AML-193 (cell line): ENCODE measurements at regions not wholly inside any gene's neighbourhood (a gene's known extent, or its start where the extent isn't known, plus 50 kb on each side); places are given as distances from the start of the nearest gene placed in this dataset.
"Not testable (repeated sequence)": the region's sequence is repeated elsewhere in the genome, so short reads cannot be mapped to it uniquely, and the experiment has no call there.

Source experiments
- DNase-seq, 2 experiments: peaks; one replicate each; lab custom pipeline; 2025; lab: John Stamatoyannopoulos, UW

- DNase-seq: no peak
These were observed 664.8 kb downstream of the STK39 start for GRCh38 chr2:167582619-167583018.

DNA sequence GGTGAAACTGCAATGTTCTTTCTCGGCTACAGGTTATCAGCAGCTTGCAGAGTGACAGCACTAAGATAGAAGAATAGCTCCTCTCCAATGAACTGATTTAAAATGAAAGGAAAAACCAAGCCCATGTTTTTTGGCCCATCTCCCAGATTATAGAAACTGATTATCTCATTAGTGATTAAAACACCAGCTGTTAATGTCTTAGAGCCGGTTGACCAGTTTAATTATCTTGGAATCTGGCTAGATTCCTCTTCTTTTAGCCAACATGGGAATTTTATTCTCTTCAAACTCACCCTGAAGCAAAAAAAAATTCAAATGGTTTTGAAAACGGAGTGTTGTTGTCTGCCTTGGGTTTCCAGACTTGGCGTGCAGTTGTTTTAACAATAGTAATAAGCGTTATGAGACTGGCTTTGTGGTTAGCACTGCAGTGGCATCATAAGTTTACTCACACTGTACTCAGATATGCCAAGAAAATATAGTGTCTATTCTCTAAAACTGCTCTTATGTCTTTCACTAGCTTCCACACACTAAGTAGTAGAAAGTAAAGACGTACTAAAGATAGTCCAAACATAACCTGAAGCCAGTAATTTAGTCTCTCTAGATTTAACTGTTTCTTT, 665.3 kb downstream of the STK39 start:
- no peak for DNase-seq

GRCh38 chr2:167579826-167580225, 667.6 kb downstream of the STK39 start:
- DNase-seq: peak; percentile 11 to 32

DNA sequence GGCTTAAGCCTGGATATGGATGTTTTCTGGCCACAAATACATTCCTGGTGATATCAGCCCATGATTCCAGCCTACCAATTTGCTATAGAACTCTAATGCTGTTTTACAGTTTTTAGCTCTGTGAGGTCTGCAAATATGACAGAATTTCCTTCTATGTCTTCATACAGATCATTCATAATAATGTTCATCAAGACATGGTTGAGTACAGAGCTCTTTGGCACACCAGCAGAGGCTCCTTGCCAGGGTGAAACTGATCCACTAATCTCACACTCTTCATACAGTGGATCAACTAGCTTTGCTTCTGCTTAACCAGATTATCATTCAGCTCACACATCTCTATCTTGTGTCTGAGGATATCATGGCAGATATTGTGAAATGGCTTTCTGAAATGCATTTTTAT, 672.1 kb downstream of the STK39 start:
- DNase-seq: no peak

DNA sequence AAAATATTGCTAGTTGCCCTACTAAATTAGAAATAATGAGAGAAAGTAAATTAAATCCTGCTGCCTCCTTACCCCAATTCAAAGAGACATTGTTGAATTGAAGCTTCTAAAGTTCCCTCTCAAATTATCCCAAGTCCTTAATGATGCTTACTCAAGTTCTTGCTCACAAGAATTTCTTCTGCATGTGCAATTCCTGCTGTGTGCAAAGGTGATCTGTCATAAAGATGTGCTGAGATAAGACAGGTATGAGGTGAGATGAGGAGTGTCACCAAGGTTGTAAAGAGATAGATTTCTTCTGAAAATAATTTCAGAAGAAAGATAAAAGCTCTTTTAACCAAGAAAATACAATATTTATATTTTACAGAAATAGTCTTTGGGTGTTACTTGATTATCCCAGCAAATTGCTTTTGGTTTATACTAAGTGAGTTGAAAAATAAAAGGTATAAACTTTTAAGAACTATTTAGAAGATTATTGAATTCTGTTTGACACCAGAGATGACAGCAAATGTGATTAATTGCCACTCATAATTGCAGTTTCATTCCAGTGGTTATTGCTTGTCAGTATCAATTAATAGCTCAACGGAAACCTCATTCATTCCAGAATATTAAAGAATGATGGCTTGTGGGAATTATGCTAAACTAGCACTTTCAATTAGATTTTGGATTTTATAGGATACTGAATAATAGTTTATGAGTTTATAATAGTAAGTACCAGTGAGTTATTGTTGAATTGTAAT, 674.3 kb downstream of the STK39 start:
- DNase-seq: no peak

GRCh38 chr2:167570370-167570769, 677.0 kb downstream of the STK39 start:
- no peak for DNase-seq

DNA sequence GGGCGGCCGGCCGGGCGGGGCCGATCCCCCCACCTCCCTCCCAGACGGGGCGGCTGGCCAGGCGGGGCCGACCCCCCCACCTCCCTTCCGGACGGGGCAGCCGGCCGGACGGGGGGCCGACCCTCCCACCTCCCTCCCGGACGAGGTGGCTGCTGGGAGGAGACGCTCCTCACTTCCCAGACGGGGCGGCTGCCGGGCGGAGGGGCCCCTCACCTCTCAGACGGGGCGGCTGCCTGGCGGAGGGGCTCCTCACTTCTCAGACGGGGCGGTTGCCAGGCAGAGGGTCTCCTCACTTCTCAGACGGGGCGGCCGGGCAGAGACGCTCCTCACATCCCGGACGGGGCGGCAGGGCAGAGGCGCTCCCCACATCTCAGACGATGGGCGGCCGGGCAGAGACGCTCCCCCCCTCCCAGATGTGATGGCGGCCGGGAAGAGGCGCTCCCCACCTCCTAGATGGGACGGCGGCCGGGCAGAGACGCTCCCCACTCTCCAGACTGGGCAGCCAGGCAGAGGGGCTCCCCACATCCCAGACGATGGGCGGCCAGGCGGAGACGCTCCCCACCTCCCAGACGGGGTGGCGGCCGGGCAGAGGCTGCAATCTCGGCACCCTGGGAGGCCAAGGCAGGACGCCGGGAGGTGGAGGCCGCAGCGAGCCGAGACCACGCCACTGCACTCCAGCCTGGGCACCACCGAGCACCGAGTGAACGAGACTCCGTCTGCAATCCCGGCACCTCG, 675.8 kb downstream of the XIRP2 start:
- DNase-seq: not testable (repeated sequence)

DNA sequence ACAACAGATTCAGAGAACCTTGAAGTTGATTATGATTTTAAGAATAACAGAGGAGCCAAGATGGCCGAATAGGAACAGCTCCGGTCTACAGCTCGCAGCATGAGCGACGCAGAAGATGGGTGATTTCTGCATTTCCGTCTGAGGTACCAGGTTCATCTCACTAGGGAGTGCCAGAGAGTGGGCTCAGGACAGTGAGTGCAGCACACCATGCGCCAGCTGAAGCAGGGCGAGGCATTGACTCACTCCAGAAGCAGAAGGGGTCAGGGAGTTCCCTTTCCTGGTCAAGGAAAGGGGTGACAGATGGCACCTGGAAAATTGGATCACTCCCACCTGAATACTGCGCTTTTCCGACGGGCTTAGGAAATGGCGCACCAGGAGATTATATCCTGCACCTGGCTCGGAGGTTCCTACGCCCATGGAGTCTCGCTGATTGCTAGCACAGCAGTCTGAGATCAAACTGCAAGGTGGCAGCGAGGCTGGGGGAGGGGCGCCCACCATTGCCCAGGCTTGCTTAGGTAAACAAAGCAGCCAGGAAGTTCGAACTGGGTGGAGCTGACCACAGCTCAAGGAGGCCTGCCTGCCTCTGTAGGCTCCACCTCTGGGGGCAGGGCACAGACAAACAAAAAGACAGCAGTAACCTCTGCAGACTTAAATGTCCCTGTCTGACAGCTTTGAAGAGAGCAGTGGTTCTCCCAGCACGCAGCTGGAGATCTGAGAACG, 670.2 kb downstream of the XIRP2 start:
- DNase-seq: not testable (repeated sequence)

GRCh38 chr2:167555098-167555720, 666.9 kb downstream of the XIRP2 start:
- no peak for DNase-seq

- DNase-seq: no peak
These were observed 665.4 kb downstream of the XIRP2 start for GRCh38 chr2:167553635-167554034.

DNA sequence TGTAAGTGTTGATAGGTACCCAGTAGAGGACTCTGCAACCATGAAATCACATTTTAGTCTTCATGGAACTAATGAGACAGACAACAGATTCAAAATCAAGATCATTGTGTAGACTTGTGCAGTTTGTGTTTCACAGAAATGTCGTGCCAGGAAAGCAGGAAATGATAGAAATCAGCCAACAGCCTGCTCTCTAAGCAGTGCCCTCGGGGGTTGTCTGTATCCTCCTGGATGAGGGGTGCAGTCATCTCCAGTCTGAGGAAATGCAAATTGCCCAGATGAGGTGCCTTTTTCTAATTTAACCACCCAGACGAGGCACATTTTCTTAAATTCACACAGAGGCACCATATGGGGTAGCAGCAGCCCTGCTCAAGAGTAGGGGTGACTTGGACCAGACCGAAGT, 663.1 kb downstream of the XIRP2 start:
- no peak for DNase-seq

GRCh38 chr2:167550448-167550847, 662.2 kb downstream of the XIRP2 start:
- peak in 1 of 2 experiments; percentile 10 for DNase-seq

- no peak for DNase-seq
These were observed 660.1 kb downstream of the XIRP2 start for GRCh38 chr2:167548396-167548795.

- no peak for DNase-seq
These were observed 656.3 kb downstream of the XIRP2 start for GRCh38 chr2:167544602-167545001.

DNA sequence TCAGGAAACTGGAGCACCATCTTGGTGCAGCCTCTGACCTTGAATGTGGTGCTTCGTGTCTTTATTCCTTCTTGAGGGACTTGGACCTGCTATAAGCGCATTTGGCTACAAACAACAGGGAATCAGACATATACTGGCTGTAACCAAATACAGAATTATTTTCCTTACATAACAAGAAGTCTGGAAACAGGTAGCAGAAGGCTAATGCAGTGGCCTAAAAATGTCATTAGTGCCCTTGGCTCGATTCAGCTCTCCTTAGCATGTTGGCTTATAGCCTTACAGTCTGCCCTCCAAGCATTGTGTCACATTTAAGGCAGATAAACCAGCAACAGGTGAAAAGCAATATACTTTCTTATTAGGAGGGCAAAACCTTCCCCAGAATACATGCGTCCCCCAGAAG, 655.4 kb downstream of the XIRP2 start:
- no peak for DNase-seq

- no peak for DNase-seq
These were observed 649.5 kb downstream of the XIRP2 start for GRCh38 chr2:167537743-167538142.

GRCh38 chr2:167534443-167534842, 646.2 kb downstream of the XIRP2 start:
- no peak for DNase-seq

GRCh38 chr2:167524786-167525185, 636.5 kb downstream of the XIRP2 start:
- DNase-seq: no peak

- no peak for DNase-seq
These were observed 621.9 kb downstream of the XIRP2 start for GRCh38 chr2:167510071-167510759.

DNA sequence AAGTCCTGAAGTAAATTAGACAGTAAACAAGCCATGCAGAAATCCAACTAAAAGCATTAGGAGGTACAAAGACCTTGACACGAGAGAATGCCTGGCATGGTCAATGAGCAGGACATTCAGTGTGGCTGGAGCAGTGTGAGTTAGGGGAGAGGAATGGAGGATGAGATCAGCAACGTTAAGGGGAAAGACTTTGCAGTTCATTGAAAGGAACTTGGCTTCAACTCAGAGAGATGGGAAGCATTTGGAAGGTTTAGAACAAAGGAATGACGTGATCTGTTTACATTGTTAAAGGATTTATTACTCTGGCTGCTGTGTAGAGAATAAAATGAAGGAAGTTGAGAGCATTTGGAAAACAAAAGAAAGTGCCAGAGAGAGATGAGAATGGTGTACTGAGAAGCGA, 621.3 kb downstream of the XIRP2 start:
- DNase-seq: no peak

DNA sequence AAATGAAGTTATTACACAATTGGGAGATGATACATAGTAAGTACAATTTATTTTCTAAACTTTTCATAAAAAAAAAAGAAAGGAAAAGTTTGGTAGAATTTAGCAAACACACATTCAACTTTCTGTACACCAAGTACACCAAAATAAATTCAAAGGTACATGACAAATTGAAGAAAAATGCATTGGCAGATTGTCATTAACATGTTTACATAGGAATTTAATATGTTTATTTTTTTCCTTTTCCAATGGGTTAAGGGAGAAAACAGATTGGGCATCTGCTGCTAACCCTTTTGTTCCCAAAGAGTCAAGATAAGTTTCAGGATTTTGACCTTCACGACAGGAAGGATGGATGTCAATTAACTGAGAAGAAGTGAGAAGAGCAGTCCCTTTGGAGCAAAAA, 620.4 kb downstream of the XIRP2 start:
- DNase-seq: no peak
